HG02571 (cell line): ENCODE measurements at regions not wholly inside any gene's neighbourhood (a gene's known extent, or its start where the extent isn't known, plus 50 kb on each side); places are given as distances from the start of the nearest gene placed in this dataset.

Experiments used
- ATAC-seq: cut with Tn5 transposase; IDR thresholded peaks from one replicate; pipeline ENCODE4 v1.9.1; 2021; ENCODE audit warnings: mild to moderate bottlenecking, moderate library complexity; ENCODE audit not compliant: unreplicated experiment

DNA sequence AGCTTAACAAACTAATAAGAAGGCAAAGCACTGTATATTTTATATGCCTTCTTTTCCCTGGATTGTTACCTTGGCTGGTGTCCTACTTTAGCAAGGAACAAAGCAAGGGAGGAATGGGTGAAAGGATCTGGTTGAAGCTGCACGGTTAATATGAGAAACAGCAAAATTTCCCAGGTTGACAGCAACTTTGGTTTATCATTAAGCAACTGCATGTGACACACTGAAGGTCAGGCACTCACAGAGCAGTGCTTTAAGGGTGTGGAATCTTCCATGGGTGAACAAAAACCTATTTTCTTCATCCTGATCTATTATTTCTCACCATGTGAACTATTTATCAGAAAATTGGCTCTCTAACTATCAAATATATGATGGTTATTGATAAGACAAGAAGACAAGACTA lies 109.0 kb upstream of the ATP10B start:
- no peak for ATAC-seq

DNA sequence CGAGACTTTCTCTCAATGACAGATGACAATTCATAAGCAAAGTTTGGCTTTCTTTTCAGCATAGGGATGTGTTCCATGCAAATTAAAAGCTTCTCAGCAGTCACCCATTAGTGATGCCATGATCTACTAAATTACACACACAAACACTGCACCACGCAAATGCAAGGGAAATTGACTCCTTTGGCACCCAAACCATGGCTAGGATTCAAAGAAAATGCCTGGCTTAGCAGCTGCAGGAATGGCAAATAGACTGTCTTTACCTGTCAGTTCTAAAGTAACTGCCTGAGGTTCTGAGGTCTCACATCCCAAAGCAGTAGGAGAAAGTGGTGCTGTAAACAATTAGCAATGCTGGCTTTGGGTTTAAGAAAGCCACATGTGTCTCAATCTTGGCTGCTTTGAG lies 108.6 kb upstream of the ATP10B start:
- ATAC-seq: no peak

DNA sequence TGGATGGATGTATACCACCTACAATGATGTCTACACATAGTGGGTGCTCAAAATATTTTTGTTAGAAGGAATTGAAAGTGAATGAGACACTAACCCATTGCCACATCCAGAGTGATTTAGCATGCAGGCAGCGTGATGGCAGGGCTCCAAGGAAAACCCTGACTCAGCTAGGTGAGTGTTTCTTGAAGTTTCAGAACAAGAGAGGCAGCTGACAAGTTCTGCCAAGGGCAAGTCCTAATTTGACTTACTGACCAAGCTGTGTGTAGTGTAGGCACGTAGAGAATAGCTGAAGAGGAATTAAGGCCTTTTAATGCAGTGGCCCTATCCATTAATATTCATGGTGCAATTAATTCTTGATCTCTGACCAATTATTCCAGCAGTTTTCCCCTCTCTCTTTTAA lies 107.8 kb upstream of the ATP10B start:
- ATAC-seq: peak; percentile 52

DNA sequence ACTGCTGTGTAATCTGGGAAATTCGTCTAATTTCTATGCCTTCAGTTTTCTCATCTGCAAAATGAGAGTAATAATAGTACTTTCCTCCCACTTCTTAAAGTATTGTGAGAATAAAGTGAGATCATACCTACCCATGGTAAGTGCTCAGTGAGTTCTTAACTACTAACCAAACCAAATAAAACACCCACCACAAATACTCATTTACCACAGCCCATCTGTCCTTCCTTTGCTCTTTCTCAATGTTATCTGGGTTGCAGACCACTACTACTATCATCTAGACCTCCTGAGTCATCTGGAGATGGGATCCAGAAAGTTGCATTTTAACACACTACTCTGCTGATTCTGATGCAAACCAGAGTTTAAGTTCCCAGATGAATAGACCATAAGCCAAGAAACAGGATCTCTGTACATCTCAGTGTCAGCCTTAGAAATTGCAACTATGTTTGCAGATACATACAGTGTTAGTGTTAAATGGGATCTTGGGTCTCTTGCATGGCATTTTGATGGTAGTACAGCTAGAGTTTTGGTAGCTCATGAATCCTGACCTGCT lies 105.4 kb upstream of the ATP10B start:
- no peak for ATAC-seq

DNA sequence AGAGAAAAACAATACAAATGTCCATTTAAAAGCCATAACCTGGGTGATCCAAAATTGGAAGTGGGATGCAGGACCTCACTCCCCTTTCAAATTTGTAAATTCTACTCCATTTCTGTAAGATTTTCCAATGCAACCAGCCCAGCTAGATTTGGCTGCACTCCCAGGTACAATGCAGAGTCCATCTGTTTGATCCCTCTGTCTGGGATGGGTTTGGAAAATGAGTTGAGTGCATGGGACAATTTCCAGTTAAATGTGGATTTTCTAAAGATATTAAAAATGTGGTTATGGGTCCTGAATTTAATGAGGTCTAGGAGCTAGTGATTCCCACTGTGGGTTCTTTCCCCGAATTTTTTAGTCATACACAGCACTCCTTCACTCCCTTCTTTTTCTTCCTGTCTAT lies 104.0 kb upstream of the ATP10B start:
- no peak for ATAC-seq

DNA sequence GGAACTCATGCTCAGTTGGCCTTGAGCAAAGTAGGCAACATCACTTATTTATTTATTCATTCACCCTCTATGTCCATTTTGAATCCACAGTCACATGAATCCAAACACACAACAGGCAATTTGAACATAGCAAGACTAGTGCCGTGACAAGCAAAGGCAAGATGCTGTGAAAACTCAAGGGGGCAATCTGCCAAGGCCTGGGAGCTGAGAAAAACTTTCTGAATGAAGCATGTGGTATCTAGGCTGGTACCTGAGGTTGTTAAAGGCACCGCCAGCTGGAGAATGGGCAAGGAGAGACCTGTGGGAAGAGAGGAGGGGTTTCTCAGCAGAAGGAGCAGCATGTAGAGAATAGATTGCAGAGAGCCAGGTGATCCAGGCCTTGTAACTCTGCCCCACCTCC lies 98.3 kb upstream of the ATP10B start:
- no peak for ATAC-seq

DNA sequence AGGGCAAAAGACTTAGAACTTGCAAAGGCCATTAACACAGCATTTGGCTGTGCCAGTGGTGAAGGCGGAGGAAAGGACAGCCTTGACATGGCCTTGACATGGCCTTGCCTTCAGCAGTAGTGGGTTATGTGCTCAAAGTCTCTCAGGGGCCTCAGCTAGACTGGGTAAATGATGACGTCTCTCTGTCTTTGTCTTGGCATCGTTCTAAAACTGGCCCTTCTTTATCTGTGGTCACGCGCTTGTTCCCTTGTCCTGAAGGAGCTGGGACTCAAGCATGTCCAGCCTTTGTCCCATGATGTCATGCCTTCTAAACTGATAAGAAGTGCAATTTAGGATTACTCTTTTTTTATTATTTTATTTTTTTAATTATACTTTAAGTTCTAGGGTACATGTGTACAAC lies 88.7 kb upstream of the ATP10B start:
- no peak for ATAC-seq

- no peak for ATAC-seq
Measured at GRCh38 chr5:160938532-160938931, 86.5 kb upstream of the ATP10B start.

- ATAC-seq: no peak
Measured at GRCh38 chr5:160937570-160937969, 85.6 kb upstream of the ATP10B start.

DNA sequence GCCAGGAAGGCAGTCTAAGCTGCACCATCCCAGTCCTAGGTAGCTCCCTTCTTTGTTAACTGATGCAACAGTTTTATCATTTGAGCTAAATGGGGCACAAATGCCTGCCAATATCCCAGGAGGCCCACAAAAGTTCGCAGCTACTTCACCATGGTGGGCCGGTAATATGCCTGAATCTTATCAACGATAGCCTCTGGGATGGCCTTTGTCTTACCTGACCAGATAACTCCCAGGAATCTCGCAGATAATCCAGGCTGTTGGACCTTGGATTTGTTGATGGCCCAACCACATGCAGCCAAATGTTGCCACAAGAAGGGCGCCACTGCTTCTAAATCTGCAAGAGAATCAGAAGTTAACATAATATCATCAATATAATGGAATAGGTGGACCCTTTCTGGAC lies 83.8 kb upstream of the ATP10B start:
- ATAC-seq: no peak

- no peak for ATAC-seq
Measured at GRCh38 chr5:160931283-160931682, 79.3 kb upstream of the ATP10B start.

GRCh38 chr5:160930406-160930805 lies 78.4 kb upstream of the ATP10B start:
- ATAC-seq: no peak

- no peak for ATAC-seq
Measured at GRCh38 chr5:160929906-160930305, 77.9 kb upstream of the ATP10B start.

DNA sequence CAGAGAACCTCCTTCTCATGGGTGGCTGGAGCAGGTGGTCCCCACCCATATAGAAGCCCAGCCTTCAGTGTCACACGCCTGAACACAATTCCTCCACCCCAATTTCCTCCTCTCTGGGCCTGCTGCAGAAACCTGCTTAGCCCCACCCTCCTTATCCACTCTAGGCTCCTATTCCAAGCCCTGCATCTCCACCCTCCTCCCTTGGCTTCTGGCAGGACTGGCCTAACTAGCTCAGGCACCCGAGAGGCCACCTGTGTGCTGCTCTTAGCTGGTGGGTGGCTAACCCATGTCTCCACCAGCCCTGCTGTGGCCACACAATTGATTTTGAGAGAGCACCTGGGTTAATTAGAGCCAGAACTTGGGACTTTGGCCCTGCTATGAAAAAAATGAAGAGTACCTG lies 77.3 kb upstream of the ATP10B start:
- ATAC-seq: no peak

DNA sequence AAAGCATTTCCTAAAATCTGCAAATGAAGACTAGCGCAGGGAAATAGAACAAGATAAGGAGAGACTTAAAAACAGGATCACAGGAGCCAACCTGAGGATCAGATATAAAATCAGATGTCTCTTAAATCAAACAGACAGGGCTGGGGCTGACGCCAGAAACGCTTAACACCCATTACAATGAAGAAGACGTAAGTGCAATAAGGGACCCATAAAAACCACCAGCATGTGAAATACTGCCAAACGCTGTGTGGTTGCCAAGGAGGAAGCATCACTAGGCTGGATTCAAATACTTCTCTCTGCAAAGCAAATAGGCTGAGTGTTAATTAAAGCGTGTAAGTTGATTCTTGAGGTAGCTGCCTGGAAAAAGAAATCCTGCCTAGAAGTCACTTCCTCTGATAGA lies 74.4 kb upstream of the ATP10B start:
- ATAC-seq: no peak

- ATAC-seq: no peak
Measured at GRCh38 chr5:160925281-160925680, 73.3 kb upstream of the ATP10B start.

- no peak for ATAC-seq
Measured at GRCh38 chr5:160923936-160924710, 72.1 kb upstream of the ATP10B start.

- no peak for ATAC-seq
Measured at GRCh38 chr5:160923411-160923810, 71.4 kb upstream of the ATP10B start.

GRCh38 chr5:160922311-160922710 lies 70.3 kb upstream of the ATP10B start:
- ATAC-seq: no peak

- ATAC-seq: no peak
Measured at GRCh38 chr5:160921423-160922285, 69.6 kb upstream of the ATP10B start.

DNA sequence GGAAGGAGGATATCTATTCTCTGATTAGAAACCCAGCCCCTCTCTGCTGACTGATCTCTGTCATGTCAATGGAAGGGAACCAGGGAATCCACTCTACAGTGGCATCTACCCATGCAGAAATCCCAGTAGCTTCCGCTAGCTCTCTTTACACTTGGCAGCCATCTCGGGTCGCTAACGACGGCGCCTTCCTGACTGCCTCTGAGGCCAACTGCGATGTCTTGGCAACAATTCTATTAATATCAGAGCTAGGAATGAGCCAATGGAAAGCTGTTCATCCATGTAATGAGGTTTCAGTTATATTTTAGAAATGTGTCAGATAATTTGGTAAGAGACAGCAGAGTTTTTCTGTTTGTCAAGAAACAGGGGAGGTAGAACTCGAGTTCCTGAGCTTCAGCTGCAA lies 67.6 kb upstream of the ATP10B start:
- no peak for ATAC-seq

- no peak for ATAC-seq
Measured at GRCh38 chr5:160918386-160918785, 66.4 kb upstream of the ATP10B start.
